GM21528 (cell line): ENCODE measurements at regions not wholly inside any gene's neighbourhood (a gene's known extent, or its start where the extent isn't known, plus 50 kb on each side); places are given as distances from the start of the nearest gene placed in this dataset.
"Not testable (repeated sequence)": the region's sequence is repeated elsewhere in the genome, so short reads cannot be mapped to it uniquely, and the experiment has no call there.

Source experiments
- ATAC-seq: cut with Tn5 transposase; IDR thresholded peaks from one replicate; pipeline ENCODE4 v1.9.1; 2021; ENCODE audit warnings: mild to moderate bottlenecking, moderate library complexity; ENCODE audit not compliant: unreplicated experiment, low FRiP score

DNA sequence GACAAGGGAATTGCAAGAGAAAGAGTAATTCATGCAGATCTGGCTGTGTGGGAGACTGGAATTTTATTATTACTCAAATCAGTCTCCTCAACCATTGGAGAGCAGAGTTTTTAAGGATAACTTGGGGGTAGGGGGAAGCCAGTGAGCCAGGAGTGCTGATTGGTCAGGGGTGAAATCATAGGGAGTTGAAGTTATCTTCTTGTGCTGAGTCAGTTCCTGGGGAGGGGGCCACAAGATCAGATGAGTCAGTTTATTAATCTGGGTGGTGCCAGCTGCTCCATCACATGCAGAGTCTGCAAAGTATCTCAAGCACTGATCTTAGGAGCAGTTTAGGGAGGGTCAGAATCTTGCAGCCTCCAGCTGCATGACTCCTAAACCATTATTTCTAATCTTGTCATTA is 191.8 kb upstream of the IGF1 start:
- ATAC-seq, result not testable (repeated sequence)

DNA sequence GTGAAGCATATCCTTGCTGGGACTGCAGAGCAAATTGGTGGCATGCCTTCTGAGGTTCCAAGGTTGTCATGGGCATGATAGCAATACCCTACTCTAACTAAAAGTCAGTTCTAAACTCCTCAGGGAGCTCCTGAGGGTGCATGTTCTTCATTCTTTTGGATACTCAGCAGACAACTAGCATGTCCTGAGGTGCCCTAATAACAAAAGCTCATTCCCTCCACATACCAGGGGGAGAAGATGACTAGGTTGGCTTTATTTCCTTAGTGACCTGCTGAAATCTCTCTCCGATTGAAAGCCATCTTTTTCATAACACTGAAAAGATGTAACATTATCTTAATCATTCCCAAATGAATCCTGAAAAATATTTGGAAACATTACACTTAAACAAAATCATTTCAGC is 188.7 kb upstream of the IGF1 start:
- ATAC-seq, result no peak

DNA sequence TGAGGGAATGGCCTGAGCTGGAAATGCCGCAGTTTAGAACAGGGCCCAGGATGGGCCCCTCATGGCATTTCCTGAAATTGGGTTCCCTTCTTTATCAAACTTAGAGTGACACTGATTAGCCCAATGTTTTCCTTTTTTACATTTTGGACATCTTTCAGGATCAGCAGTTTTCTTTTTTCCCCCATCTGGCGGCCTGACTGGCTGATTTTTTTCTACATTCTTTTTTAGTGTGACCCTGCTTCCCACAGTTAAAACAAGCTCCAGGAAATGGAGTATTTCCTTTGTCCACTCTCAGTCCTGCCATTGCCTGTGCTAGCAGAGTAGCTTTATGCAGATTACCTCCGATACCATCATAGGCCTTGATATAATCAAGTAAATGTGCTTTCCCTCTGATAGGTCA is 185.8 kb upstream of the IGF1 start:
- not testable (repeated sequence) for ATAC-seq

DNA sequence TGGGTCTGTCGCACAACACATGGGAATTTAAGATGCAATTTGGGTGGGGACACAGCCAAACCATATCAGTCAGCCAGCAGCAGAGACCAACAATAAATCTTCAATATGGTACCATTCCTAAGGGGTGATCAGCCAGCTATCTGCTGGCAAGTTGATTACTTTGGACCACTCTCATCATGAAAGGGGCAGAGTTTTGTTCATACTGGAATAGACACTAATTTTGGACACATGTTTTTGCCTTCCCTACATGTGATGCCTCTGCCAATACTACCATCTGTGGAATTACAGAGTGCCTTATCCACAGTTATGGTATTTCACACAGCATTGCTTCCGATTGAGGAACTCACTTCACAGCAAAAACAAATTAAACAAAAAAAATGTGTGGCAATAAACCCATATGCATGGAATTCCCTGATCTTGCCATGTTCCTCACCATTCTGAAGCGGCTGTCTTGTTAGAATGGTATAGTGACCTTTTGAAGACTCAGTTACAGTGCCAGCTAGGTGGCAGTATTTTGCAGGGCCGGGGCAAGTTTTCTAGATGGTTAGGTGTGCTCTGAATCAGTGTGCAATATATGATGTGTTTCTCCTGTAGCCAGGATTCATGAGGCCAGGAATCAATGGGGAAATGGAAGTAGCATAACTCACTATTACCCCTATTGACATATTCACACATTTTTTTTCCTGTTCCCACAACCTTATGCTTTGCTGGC is 179.0 kb upstream of the IGF1 start:
- ATAC-seq, result no peak

DNA sequence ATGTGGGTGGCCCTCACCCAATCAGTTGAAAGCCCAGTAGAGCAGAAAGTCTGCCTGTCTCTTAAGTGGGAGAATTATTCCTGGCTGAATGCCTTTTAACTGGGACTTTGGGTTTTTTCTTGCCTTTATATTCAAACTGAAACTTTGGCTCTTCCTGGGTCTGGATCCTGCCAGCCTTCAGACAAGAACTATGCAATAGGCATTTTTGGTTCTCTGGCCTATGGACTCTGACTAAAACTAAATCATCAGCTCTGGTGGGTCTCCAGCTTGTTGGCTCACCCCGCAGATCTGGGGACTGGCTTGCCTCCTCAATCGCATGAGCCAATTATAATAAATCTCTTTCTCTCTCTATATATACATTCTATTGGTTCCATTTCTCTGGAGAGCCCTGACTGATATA is 173.0 kb upstream of the IGF1 start:
- ATAC-seq, result no peak

DNA sequence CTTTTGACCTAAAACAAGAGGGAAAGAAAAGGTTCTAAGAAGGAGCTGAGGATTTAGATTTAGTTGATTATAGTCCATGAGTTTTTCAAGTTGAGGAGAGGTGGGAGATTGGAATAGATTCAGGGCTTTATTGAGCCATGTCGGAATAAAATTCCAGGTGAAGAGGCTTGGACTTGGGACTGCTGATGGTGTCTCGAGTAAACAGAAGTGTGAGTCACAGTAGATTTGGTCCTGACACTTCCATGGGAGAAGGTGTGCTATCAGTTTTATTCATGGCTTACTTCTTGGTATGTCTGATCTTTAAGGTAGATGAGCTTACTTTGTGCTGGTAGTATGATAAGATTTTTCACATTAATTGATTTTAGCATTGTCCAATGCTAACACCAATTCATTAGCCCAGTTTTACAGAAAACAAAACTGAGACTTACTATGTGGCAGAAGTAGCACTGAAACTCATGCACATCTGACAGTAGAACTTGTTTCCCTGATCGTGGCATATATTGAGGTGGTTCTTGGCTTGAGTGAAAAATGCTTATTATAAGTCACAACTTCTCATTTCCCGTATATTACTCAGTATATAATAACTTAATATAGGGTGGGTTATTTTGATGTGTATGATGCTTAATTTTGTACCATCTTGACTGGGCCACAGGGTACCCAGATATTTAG is 172.4 kb upstream of the IGF1 start:
- peak; percentile 74 for ATAC-seq

DNA sequence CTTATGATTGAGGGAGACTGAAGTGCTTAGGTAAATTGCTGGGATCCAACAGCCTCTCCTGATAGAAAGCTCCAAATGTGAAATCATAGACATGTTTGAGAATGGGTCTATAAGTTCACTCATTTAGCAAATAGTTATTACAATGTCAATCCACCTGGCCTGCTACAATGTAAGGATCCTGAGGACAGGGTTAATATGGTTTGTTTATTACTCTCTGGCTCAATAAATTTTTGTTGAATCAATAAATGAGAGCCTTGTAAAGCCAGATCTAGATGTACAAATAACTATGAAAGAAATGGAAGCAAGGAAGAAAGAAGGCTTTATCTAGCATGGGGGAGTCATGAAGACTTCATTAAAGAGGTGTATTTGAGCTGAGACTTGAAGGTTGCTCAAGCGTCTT is 165.6 kb upstream of the IGF1 start:
- ATAC-seq, result no peak

DNA sequence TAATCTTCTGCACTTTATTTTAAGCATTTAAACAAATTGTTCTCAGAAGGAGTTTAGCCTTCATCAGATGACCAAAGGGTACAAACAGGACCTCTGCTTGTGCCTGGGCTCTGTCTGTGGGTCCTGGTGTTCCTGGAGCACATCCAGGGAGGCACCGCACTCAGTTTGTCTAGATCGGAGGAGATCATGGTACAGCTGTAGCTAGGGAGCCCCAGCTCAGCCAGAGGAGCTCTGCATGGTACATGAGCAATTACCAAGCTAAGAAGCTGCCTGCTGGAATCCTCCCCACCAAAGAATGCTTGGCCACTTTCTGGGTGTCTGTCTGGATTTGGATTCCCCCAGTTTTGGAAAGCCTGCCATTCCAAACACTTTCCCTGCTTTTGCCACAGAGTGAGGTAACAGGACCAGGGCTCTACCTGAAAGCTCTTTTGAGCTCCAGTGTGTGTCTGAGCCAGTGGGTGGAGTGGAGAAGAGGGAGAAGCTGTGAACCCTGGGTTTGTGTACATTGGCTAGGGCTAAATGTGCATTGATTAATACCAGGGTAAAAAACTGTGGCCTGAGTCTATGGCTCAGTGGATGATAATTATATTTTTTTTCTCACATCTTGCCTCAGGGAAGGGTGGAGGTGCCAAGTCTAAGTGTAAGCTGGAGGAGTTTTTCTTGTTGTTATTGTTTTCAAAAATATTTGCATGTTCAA is 163.7 kb upstream of the IGF1 start:
- ATAC-seq, result no peak

DNA sequence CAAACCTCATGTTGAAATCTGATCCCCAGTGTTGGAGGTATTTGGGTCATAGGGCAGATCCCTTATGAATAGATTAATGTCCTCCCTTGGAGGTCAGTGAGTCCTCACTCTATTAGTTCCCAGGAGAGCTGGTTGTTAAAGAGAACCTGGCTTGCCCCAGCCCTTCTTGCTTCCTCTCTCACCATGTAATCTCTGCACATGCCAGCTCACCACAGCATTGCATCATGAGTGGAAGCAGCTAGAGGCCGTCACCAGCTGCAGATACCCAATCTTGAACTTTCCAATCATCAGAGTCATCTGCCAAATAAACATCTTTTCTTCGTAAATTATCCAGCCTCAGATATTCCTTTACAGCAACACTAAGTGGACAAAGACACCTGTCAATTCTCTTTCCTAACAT is 161.8 kb upstream of the IGF1 start:
- no peak for ATAC-seq

DNA sequence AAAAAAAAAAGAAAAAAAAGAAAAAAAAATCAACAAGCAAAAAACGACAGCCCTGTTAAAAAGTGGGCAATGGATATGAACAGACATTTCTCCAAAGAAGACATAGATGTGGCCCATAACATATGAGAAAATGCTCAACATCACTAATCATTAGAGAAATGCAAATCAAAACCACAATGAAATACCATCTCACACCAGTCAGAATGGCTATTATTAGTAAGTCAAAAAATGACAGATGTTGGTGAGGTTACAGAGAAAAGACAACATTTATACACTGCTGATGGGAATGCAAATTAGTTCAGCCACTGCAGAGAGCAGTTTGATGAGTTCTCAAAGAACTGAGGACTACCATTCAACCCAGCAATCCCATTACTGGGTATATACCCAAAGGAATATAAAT is 160.3 kb upstream of the IGF1 start:
- not testable (repeated sequence) for ATAC-seq

DNA sequence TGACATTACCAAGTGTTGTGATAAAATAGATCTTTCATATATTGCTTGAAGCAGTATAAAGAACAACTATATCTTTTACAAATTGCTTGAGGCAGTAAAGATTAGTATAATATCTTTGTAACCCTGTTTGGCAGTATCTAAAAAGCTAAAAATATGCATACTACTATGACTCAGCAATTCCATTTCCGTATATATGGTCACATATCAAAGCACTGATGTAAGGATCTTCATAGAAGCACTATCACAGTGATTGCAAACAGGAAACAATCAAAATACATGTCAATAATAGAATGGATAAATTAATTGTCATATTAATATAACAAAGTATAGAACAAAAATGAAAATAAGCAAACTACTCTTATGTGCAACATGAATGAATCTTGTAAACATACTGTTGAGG is 158.4 kb upstream of the IGF1 start:
- ATAC-seq, result no peak

DNA sequence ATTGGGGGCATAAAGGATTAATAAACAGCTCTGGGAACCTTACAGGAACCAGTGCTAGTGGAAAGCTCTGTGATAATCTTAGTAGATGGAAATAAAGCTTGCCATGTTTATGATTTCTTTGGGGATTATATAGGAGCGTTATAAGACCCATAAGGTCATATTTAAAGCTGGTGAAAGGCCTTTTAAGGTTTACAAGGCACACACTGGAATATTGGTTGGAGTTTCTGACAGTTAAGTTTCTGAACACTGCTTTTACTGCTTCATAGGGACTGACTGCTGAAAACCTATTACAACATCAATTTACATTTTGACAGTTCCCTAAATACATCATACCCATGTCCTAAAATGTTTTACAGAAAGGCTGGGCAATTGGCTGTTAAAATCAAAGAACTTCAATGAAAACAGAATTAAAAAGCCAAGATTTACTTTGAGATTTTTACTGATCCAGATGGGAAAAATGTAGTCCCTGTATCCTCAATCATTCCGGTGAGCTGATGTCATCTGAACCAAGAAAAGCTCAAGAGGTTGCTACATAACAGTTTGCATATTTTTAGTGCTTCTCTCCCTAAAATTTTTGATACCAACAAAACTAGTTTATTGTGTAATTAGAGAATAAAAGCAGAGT is 153.7 kb upstream of the IGF1 start:
- no peak for ATAC-seq

DNA sequence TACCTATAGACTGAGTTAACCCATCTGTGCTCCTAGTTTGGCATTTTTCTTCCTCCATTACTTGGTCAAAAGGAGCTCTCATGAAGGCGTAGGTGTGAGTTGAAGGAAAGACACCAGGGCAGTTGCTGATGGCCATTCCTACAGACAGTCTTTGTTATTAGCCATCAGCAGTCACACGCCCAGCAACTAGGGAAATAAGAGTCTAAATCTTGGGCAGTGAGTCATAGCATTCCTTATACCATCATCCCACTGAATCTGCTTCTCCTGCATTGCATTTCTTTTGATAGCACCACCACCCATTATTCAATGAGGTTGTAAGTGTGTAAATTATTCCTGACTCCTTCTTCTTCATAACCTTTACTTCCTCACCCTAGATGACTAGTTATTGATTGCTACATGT is 150.9 kb upstream of the IGF1 start:
- no peak for ATAC-seq

DNA sequence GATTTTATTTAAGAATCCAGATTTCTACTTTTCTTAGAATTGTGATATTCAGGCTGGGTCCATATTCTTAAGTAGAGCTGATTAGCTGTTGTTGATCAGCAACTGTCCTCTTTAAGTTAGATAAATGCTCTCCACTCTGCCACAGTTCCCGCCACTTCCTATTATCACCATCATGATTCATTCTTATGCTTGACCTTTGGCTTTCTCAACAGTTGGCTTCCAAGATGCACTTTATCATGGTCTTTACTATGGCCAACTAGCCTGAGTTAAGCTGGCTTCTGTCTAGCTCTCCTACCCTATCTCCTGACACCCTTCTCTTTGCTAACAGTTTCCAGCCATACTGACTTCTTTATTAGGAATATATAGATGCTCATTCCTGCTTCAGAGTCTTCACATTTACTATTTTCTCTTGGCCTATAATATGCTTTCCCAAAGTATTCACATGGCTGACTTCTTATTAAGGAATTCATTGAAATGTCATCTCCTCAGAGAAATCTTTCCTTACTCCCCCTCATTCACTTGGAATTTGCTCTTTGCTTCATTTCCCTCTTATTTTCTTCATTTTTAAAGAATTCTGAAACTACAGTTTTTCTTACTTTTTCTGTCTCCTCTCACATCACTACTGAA is 149.0 kb upstream of the IGF1 start:
- no peak for ATAC-seq

DNA sequence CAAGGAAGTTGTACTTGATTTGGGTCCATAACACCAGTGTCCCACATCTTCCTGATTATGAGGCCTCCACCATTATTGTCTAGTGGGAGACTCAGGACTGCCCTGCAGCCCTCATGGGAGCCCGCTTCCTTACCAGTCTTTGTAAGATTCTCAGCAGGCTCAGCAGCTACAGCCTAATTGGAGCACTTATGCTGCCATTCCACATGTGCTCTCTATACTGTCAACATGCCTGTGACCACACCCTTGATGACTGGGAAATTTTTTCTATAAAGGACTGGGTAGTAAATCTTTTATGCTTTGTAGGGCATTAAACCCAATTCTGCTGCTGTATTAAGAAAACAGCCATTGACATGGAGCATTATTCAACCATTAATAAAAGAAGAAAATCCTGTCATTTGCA is 145.5 kb upstream of the IGF1 start:
- no peak for ATAC-seq

DNA sequence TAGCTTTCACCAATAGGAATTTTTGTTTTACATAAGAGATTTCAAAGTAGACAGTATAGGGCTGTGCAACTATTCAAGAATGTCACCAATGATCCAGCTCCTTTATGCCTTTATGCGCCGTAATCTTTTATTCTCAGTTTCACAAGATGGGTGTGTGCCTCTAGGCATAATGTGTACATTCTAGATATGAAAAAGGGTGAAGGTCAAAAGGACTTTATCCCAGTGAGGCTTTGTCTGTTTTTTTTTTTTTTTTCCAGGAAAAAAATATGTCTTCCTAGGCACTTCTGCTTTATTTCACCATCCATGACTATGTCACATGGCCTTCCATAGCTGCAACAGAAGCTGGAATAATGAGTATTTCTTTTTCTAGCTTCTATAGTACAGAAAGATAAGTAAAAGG is 142.3 kb upstream of the IGF1 start:
- no peak for ATAC-seq

DNA sequence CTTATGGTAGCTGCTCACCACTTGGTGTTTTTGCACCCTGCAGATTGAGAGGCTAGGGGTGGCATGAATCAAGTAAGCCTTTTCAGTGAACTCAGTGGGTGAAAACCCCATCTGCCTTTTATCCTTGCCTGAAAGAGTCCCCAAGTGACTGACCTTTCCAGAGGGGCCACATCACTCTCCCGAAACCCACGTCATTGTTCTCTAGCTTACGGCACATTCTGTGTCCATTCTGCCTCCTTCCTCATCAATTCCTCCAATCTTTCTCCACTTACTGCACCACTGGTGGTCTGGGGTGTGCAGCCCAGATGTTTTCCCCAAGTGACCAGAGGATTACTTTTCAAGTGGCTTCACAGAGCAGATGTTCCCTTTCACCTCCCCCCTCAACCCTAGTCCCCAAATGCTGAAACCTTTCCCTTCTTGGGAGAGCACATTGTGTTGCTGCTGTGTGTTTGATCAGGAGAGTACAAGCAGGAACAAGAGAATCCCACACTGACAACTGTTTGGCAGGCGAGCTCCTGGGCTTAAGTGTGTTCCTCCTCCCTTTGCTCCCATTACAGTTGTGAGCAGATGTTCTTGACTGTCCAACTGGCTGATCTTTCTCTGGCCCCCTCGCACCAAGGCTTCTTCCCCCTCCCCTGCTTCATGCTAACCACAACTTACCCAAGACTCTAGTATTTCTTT is 138.0 kb upstream of the IGF1 start:
- ATAC-seq, result no peak

DNA sequence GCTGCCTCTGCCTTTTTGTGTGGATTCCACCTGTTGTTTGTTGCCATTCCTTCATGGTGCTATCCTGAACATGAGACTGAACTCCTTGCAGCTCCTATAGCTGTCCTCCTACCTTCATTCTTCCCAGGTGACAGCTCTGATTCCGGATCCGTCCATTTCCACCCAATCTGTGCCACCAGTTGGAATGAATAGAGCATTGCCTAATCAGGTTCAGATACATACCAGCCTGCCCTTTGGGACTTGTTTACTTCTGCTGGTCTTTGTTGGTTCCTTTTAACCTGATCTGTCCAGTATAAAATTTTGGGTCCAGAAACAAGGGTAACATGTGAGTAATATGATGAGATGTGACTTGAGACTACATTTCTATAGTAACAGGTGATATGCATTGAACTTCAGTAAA is 136.3 kb upstream of the IGF1 start:
- ATAC-seq, result no peak

DNA sequence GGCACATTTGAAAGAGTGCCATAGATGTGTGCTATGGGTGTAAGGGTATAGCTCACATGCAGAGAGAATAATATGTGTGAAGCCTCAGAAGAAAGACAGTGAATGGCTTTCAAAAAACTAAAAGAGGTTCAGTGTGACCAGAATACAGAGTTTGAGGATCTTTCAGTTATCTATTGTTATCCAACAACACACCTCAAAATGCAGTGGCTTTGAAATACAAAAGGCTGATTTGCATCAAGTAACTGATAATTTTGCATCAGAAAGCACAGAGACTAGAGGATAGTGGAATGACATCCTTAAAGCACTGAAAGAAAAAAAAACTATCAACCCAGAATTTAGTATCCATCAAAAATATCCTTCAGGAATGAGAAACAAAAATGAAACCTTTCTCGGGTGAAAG is 131.6 kb upstream of the IGF1 start:
- no peak for ATAC-seq

DNA sequence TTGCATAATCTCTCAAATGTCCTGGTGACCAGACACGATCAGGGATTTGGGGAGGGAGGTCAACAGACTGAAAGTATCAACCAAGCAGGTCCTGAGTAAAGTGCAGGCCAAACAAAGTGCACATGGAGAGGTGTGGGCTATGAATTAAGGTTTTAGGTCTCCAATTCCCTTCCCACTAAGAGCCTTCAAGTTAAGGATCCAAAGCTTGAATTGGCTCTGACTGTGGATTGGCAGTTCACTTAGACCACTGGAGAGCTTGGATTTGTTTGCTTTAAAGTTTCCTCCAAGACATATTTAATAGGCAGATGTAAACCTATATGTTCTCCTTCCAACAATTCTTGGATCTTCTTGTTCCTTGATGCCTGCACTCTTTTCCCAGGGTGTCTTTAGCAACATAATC is 129.6 kb upstream of the IGF1 start:
- no peak for ATAC-seq
